Stimulated activated CD8-positive, alpha-beta memory T cell treated with anti-CD3 and anti-CD28 coated beads, Interleukin-12 subunit alpha, Interleukin-12 subunit beta, amount 100 ng/mL, for 1 hour (primary cell): ENCODE measurements at regions not wholly inside any gene's neighbourhood (a gene's known extent, or its start where the extent isn't known, plus 50 kb on each side); places are given as distances from the start of the nearest gene placed in this dataset.

Experiments used
- DNase-seq: peaks from one replicate; pipeline ENCODE4 v3.0.0-alpha.2; 2020; ENCODE audit warnings: low read depth

DNA sequence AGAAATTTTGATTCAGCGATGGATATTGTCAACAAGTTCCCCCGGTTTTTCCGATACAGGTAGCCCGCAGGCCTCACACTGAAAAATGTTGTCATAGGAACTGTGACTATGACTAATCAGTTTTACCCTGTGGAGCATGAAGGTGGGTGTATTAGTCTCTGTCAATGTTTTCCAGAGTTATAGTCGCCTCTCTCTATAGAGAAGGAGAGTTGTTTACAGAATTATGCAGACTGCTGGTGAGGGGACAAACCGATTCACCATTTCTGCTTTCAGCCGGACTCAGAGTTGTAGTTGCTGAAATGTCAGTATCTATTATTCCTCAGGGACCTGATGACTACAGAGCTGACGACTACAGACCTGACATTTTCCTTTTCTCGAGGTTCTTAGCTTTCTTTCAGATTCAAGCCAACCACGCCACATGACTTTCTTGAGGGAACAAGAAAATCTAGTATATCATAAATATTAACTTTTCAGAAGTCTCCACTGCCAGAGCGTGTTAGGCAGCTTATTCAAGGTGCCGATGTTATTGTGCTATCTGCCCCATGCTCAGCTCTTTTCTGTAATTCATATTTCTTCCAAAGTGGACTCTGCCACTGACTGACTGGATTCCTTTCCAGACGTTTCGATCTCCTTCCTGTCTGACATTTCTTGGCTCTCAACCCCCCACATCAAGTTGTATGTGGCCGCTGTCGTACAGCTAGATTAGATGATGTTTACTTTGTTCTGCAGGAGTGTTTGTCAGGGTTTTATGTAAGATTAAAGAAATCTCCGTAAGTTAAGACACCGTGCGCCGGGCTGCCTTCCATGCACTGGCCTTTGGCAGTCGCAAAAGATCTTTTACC, 178.1 kb downstream of the FGF1 start:
- DNase-seq = no peak

DNA sequence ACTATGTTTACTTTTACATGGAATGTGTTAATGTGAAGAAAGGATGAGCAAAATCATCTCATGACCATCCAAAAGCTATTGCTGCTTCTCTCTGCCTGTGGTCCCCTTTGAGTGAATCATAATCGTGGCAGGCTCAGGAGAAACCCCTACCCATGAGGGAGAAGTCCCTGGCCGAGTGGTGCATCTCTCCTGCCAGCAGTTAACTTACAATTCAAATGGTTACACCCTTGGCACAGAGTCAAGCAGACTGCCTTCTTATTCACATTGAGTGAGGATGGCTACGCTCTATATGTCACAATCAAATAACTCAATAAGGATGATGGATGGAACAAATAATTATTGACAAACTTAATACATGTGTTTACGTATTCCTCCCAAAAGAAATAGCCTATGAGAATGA, 179.1 kb downstream of the FGF1 start:
- no peak for DNase-seq

DNA sequence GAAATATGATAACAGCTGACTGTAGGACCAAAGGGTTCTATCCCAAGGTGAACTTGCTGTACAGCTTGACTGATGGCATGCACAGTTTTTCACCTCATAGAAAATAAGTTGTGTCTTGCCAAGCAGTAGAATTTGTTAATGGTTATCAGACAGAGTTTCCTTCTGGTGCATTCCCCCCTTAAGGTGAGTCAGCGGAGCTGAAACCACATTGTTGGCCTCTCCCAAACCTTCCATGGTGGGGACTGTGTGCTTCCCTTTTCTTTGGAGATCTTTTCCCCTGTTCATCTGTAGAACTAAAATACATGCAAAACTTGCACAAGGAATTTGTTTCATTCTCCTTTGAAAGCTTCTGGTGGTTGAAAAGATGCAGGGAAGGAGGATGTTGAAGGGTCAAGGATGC, 179.8 kb downstream of the FGF1 start:
- DNase-seq = no peak

DNA sequence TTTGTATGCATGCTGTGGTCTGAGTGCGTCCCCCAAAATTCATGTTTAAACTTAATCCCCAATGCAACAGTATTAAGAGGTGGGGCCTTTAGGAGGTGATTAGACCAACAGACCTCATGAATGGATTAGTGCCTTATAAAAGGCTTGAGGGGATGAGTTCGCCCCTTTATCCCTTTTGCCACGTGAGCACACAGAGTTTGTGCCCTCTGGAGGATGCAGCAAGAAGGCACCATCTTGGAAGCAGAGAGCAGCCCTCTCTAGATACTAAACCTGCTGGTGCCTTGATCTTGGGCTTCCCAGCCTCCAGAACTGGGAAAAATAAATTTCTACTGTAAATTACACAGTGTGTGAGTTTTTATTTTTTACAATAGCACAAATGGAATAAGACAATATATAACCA, 177.1 kb upstream of the SPRY4 start:
- no peak for DNase-seq

DNA sequence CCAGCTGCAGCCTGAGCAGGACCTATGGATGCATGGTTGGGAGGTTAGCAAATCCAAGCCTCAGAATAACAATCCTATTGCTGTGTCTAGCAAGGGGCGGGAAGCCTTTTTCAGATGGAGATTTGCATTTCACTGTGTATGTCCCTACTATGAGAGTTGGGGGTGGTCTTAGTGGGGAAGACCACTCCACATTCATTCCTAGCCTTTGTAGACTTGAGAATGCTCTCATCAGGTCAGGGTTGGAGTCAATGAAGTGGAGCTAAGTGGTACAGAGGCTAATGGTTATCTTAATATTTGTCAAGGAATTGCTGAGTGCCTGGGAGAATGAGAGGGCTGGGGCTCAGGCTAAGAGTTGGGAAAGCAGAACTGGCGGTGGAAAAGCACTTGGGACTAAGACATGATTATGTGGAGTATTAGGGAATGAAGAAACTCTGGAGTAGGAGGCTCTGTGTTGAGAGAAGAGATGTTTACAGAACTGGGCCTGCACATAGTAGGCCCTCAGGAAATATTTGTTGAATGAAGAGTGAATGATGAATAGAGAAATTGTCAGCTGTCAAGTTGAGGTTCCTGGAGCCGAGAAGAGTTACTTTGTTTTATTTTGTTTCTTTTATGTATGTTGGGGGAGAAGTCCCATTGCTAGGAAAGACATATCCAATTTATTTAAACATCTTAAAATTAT, 175.5 kb upstream of the SPRY4 start:
- no peak for DNase-seq

DNA sequence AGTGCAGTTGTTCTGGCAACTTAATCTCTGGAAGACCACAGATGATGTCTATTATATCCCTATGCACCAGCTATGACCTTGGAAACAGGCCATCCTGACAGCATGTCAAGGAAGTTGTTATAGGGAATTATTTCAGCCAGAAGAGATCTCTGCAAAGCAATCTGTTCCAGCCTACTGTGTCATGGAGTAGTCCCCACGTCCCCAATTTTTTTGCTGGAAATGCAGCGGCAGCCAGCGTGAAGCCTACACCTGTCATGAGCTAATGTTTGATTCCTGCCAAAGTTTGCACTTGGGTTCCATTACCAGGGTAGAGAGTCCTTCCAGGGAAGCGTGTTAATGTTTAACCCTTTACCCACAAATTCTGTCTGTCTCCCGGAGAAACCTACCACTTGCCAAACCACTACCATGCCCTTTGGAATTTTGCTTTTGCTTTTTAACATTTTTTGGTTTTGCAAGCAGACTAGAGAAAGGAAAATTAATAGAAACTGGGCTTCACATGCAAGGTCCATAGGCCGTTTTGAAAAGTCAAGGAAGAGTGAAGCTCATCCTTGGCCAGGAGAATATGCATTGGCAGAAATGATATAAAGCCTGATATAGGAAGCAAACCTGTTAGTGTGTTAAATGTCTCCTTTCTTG, 174.9 kb upstream of the SPRY4 start:
- no peak for DNase-seq

DNA sequence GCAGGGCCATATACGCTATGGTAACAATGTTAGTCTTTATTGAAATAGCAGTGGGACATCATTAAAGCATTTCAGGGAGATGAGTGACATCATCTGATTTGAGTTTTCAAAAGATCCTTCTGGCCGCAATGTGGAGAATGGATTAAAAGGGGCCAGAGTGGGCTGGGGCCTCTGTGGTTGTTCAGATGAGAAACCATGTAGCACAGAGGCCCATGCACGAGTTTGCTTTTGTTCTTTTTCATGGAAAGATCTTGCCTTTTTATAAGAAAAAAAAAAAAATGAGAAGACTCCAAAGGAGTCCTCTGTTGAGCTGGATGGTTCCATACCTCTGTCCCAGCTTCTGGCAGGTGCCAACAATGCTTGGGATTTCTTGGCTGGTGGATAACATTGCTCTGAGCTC, 173.5 kb upstream of the SPRY4 start:
- DNase-seq = no peak

DNA sequence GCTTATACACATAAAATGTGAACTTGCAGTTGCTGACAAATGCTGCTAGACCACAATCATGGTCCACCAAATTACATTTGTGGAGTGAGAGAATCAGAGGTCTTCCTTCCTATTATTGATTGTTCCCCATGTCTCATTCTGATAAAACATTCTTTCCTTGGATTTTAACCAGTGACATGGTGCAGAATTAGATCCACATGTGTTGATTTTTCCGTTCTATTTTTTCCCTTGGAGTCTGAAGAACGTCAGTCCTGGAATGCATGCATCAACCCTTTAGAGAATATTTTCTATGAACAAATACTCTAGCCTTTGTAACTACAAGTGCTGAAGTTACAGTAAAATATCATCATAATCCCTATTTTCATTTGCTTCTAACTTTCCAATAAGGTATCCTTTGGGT, 170.7 kb upstream of the SPRY4 start:
- DNase-seq = no peak

DNA sequence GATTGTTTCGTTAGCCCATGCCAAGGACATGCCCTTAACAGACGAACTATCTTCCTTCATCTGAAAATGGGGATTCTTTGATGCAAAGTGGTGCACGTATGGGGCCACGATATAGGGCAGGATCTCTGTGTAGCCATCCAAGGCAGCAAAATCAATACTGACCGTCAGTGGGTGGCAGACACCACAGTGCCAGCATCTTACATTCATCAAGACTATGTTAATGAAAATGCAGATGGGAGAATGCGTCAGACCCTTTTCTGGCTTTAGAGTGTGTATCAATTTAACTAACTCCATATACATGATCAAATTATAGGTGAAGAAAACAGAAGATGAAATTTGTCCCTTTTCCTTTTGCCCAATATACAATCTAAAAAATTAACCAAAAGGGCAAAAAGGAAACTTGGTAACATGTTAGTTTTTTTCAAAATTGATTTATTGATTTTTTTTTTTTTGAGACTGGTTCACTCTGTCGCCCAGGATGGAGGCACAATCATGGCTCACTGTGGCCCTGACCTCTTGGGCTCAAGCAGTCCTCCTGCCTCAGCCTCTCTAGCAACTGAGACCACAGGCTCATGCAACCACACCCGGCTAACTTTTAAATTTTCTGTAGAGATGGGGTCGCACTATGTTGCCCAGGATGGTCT, 169.2 kb upstream of the SPRY4 start:
- DNase-seq = no peak

DNA sequence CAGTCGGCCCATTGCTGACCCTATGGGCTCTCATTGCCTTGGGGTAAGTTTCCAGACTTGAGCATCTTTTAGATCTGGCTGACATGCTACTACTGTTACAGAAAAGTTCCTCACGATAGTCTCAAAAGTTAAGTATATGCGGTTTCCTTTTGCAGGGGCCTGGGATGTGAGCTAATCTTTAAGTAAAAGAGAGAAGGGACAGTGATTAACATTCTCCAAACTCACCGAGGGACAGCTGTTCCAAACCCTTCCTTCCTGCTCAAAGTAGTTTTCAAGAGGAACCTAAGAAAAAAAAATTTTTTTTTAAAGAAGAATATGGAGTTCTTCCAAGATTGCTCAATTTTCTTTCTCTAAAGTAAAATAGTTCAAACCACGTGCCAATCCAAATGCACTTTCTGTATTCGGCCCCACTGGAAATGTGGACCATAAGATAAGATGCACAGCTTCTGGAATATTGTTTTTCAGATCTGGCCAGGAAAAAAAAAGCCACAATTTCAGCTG, 168.0 kb upstream of the SPRY4 start:
- DNase-seq = no peak

DNA sequence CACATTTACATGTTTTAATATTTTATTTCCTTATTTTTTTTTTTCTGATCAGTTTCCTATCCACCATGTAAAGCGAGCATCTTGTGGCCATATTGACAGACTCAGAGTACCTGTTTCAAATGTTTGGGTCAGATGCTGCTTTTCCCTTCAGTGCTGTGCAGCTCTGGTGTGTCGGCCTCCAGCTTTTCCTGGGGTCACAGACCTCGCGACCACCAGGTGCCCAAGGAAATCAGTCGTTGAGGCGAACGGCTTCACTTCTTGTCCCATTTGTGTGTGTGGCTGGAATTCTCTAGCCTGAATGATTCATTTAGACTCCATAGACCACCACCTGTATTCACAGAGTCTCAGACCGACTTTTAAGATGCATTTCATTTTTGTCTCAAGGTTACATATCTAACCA, 166.9 kb upstream of the SPRY4 start:
- DNase-seq = no peak

DNA sequence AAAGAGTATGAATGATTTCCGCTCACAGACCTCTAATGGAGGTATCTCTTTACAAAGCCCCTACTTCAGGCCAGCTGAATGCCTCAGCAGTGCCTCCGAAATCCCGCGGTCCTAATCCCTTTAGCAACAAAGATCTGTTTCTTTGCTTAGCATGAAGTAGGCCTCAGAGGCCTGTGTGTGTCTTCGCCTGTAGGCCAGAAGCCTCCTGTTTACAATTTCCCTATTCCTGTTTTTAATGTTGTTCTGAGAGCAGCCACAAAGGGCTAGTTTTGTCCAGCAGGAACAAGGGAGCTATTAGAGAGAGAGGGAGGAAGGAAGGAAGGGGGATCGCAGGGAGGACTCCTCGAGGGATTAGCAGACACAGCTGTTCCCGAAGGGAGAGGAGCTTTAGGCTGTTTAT, 166.4 kb upstream of the SPRY4 start:
- DNase-seq = no peak

DNA sequence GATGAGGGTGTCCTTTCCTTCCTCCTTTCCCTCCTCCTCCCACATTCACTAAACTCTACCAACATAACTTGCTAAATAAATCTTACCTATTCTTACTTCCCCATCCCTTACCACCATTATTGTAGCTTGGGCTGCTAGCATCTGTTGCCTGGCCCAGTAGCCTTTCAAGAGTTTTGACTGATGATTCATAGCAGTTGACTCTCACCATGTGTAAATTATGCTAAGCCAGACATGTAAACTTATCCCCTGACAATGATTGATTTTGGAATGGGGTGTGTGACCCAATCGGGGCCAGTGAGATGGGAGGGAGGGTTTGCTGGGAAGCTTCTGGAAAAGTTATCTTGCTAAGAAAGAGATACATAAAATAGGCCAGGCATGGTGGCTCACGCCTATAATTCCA, 161.8 kb upstream of the SPRY4 start:
- DNase-seq = no peak

DNA sequence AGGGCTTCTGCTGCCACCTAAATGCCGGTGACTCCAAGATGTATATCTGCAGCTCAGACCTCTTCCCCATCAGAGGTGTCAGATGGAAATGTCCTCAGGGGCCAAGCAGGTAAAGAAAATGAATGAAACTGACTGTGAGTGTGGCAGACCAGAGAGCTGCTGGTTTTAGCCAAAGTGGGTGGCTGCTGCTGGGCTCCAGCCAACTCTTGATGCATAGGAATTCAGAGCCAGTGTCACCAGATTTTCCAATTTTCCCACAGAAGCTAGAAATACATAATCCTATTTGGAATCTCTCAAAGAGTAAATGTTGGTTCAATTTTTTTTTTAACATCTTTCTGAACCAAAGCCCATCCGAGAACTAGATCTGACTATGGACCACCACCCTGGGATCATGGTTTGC, 161.2 kb upstream of the SPRY4 start:
- DNase-seq = no peak

DNA sequence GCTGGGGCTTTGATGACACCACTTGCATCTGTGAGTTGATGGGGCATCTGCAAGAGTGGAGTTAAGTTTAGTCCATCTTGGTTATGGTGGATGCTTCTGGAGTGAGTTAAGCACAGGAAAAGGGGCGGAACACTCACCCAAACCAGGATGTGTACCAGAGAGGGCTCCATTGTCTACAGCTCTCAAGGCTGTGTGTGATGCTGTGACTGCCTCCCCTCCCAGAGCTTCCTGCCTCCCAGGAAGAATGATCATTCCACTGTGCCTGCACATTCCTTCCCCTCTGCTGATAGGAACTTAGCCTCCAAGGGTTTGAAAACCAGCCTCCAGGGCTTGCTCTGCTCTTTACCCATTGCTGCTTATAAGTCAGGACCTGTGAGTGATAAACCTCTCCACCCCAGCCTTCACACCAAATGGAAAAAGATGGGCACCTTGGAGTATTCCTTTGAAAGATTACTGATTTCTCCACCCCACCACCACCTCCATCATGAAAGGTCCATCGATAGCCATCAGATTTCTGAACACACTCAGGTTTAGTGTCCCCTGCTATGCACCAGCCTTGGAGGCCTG, 160.1 kb upstream of the SPRY4 start:
- DNase-seq = no peak

DNA sequence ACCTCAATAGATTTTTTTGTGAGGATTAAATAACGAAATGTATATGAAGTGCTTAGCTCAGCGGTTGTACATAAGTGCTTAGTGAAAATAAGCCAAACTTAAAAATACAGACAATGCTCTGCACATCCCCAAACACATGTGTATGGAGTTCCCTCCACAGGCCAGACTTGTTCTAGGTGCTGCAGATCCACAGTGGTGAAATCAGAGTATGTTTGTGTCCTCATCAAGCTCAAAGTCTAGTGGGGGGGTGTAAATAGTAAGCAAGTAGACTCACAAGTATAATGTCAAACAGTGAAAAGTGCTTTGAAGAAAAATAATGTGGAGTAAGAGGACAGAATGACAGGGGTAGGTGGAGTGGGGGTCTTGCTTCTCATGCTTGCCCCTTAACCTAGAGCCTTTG, 157.4 kb upstream of the SPRY4 start:
- no peak for DNase-seq

DNA sequence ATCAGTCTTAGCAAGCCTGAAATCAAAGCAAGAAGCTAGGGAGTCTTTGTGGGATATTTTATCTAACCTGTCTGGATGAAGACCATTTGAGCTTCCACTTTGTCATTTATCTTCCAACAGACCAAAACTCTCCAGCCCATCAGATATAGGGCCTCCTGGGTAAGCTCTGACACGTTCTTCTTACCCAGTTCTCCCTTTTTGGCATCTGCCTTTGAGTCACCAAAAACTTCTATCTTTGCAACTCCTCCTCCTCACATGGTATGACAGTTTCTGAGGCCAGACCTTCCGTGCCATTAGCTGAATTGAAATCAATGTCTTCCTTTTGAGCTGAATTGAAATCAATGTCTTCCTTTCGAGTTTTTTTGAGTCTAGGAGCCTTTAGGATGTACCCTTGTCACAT, 156.6 kb upstream of the SPRY4 start:
- DNase-seq = no peak

DNA sequence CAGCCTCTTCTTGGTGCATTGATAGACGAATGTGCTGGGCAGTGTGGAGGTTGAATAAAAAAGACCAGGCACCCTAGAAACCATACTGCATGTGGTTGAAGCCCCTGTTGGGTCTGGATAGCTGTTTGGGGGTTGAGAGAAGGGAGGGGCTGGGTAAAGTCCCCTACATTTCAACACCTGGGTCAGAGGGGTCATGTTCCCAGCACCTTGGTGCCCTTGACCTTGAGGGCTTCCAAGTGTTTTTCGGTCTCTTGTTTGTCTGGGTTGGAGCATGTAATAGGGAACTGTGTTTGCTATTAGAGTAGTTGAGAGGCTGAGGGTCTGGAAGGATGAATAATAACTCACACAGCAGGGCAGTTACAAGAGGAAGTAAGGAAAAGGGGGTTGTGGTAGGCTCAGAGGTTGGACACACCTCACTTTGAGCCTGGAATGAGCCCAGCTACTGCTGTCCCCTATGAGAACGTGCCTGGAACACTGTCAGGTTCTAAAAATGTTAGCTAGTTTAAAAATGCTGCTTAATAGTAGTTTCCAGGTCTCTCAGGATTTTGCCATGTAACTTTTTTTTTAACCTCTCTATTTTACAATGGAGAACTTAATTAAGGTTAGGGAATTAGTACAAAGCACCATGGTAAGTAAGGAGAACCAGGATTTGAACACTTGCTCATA, 155.2 kb upstream of the SPRY4 start:
- DNase-seq = no peak

DNA sequence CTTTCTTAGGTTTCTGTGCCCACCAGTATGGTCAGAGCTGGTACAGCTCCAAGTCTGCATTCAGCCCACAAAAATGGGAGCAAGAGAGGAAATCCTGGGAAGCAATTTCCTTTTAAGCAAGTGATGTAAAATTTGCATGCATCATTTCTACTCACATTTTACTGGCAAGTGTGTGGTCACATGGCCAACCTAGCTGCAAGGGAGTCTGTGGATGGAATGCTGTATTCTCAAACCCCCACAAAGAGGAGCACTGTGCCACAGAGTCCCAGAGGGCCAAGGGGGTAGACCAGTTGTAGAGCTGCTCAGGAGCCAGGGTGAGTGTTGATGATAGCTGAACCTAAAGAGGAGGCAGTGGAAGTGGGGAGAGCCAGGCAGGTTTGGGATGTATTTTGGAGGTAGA, 154.3 kb upstream of the SPRY4 start:
- no peak for DNase-seq

DNA sequence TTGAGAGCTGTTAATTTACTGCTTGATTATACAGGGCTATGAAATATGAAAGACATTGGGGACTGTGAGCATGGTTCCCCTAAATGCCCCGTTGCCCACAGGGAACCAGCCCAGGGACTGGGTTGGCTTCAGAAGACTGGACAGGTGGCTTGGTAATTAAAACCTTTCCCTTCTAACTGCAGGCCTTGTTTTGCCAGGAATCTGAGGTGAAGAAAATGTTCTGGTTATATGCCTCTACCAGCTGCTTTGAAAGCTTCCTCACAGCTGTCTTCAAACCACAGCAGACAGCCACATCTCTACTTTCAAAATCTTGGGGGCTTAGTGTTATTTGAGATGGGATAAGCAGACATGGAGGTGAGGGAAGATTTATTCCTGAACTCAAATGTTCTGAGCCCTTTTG, 153.3 kb upstream of the SPRY4 start:
- no peak for DNase-seq

DNA sequence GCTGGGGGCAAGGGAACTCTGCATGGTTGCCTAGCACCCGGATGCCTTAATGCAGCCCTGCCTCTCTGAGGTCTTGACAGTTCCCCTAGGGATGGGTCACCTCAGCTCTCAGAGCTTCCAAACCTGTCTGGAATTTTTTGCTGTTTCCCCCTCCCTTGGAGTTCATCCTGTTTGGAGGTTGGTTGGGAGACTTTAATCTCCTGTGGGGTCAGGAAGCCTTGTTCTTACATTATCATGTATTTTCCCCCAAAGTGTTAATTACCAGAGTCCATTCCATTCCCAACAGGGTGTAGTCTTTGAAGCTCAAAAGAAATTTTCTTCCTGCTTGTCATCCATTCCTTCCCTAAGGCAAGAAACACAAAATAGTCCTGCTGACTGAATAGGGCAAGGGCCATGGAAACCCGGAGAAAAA, 150.3 kb upstream of the SPRY4 start:
- DNase-seq = no peak
